ENCODE measurements at regions not wholly inside any gene's neighbourhood (a gene's known extent, or its start where the extent isn't known, plus 50 kb on each side); places are given as distances from the start of the nearest gene placed in this dataset.
A peak's percentile ranks its signal among the peaks of the same experiment; 100 is the strongest.

GRCh38 chr2:30331869-30332268, 100.5 kb downstream of the LBH start:
- H3K27me3 ChIP-seq = no peaks in the 10 kb centered on the region
- DNase-seq (no peak), ATAC-seq (no peak)
- intact Hi-C loops (cut with DNase I) = no loop called here
- H3K4me1 ChIP-seq = no peaks in the 10 kb centered on the region
- TF ChIP-seq POLR2A (IDR thresholded peaks at IDR 0.05) (no peak), CTCF (IDR thresholded peaks at IDR 0.05) (no peak)
- no peaks in the 10 kb centered on the region for H3K36me3 ChIP-seq (replicated peaks in 1 of 2; ENCODE audit: insufficient read depth in 1 of 2, low read depth in 2 of 2)
- H3K9me3 ChIP-seq = no peaks in the 10 kb centered on the region
- no peak overlapping the region for H3K4me3 ChIP-seq
- H3K27ac ChIP-seq = no peak overlapping the region
- WGBS, 2 donors = 85 to 90% methylated on average over 7 of the region's 7 CpGs

GRCh38 chr2:30332791-30333453, 101.6 kb downstream of the LBH start:
- ATAC-seq (no peak), DNase-seq (no peak)
- 76 to 80% methylated on average over 4 of the region's 4 CpGs for WGBS, 2 donors
- H3K36me3 ChIP-seq (replicated peaks in 1 of 2; ENCODE audit: insufficient read depth in 1 of 2, low read depth in 2 of 2) = no peaks in the 10 kb centered on the region
- H3K9me3 ChIP-seq = no peaks in the 10 kb centered on the region
- intact Hi-C loops (cut with DNase I) = no loop called here
- H3K4me1 ChIP-seq = no peaks in the 10 kb centered on the region
- no peak for TF ChIP-seq CTCF (IDR thresholded peaks at IDR 0.05)
- no peak for TF ChIP-seq POLR2A (IDR thresholded peaks at IDR 0.05)
- H3K27ac ChIP-seq = no peak overlapping the region
- H3K27me3 ChIP-seq = no peaks in the 10 kb centered on the region
- no peak overlapping the region for H3K4me3 ChIP-seq

GRCh38 chr2:30334762-30335363, 103.5 kb downstream of the LBH start:
- 47 to 64% methylated on average over 3 of the region's 3 CpGs for WGBS, 2 donors
- Histone ChIP-seq H3K4me3 (no peak overlapping the region), H3K27me3 (no peaks in the 10 kb centered on the region), H3K9me3 (no peaks in the 10 kb centered on the region), H3K4me1 (no peaks in the 10 kb centered on the region), H3K27ac (no peak overlapping the region), H3K36me3 (replicated peaks in 1 of 2; ENCODE audit: insufficient read depth in 1 of 2, low read depth in 2 of 2) (no peaks in the 10 kb centered on the region)
- TF ChIP-seq CTCF (IDR thresholded peaks at IDR 0.05) (peak in 5 of 7 experiments; percentile 3 to 45 (median 12)), POLR2A (IDR thresholded peaks at IDR 0.05) (no peak)
- no peak for ATAC-seq
- DNase-seq = peak in 2 of 4 donors; percentile 36 to 37
- intact Hi-C loops (cut with DNase I) = no loop called here

GRCh38 chr2:30336084-30336483, 104.8 kb downstream of the LBH start:
- no peak for DNase-seq
- Histone ChIP-seq H3K27ac (no peak overlapping the region), H3K4me3 (no peak overlapping the region), H3K27me3 (no peaks in the 10 kb centered on the region), H3K9me3 (no peaks in the 10 kb centered on the region), H3K4me1 (no peaks in the 10 kb centered on the region), H3K36me3 (replicated peaks in 1 of 2; ENCODE audit: insufficient read depth in 1 of 2, low read depth in 2 of 2) (no peaks in the 10 kb centered on the region)
- TF ChIP-seq CTCF (IDR thresholded peaks at IDR 0.05) (no peak), POLR2A (IDR thresholded peaks at IDR 0.05) (no peak)
- no peak for ATAC-seq
- 49 to 56% methylated on average over 2 of the region's 2 CpGs for WGBS, 2 donors
- intact Hi-C loops (cut with DNase I) = no loop called here
